ENCODE measurements at regions not wholly inside any gene's neighbourhood (a gene's known extent, or its start where the extent isn't known, plus 50 kb on each side); places are given as distances from the start of the nearest gene placed in this dataset.
A peak's percentile ranks its signal among the peaks of the same experiment; 100 is the strongest.
"Not testable (repeated sequence)": the region's sequence is repeated elsewhere in the genome, so short reads cannot be mapped to it uniquely, and the experiment has no call there.

- H3K27ac ChIP-seq: peak overlapping the region; percentile 33; the same call in 1 of the 2 replicates
- DNase-seq: peak; percentile 77
- no peak for TF ChIP-seq EZH2phosphoT487 (IDR thresholded peaks at IDR 0.05; ENCODE audit: insufficient read depth, low read depth)
- no peak for TF ChIP-seq EZH2 (IDR thresholded peaks at IDR 0.05; ENCODE audit: insufficient read depth, poor library complexity, severe bottlenecking)
- H3K9me2 ChIP-seq (ENCODE audit: insufficient read depth): no peaks in the 10 kb centered on the region
- no peaks in the 10 kb centered on the region for H3K36me3 ChIP-seq (ENCODE audit: low read depth)
- H3K9me3 ChIP-seq (ENCODE audit: low read depth): no peaks in the 10 kb centered on the region
- peaks cover 23% of the 10 kb centered on the region for H3K4me1 ChIP-seq (ENCODE audit: insufficient read depth)
- peaks cover 4% of the 10 kb centered on the region; the same call in 1 of the 2 replicates for H3F3A ChIP-seq (ENCODE audit: insufficient read depth)
- H4K20me1 ChIP-seq (ENCODE audit: insufficient read depth): no peaks in the 10 kb centered on the region
- H3K4me3 ChIP-seq: no peak overlapping the region
- no peak overlapping the region for H3K4me2 ChIP-seq (ENCODE audit: unreplicated experiment)
- WGBS, 2 experiments (ENCODE audit: low coverage in 1 of 2, low lambda C conversion rate in 2 of 2, missing lambda C conversion rate in 2 of 2): 0 to 4% methylated on average over 3 of the region's 3 CpGs
- H3K9ac ChIP-seq: no peak overlapping the region
- H3K27me3 ChIP-seq (replicated peaks; ENCODE audit: insufficient read depth): no peaks in the 10 kb centered on the region
- H2AFZ ChIP-seq: no peak overlapping the region
- H3K79me2 ChIP-seq (ENCODE audit: insufficient read depth): no peaks in the 10 kb centered on the region
- in situ Hi-C loops (cut with MboI): no loop called here
Measured at GRCh38 chrX:26922278-26922677, 540.9 kb downstream of the PPP4R3C start.

GRCh38 chrX:26918631-26919030, 544.5 kb downstream of the PPP4R3C start:
- no peak overlapping the region for H3K4me2 ChIP-seq (ENCODE audit: unreplicated experiment)
- H3K4me3 ChIP-seq: no peak overlapping the region
- peaks cover 4% of the 10 kb centered on the region; the same call in 1 of the 2 replicates for H3F3A ChIP-seq (ENCODE audit: insufficient read depth)
- no peaks in the 10 kb centered on the region for H3K27me3 ChIP-seq (replicated peaks; ENCODE audit: insufficient read depth)
- 55 to 75% methylated on average over 3 to 4 of the region's 4 CpGs for WGBS, 2 experiments (ENCODE audit: low coverage in 1 of 2, low lambda C conversion rate in 2 of 2, missing lambda C conversion rate in 2 of 2)
- no peaks in the 10 kb centered on the region for H3K9me3 ChIP-seq (ENCODE audit: low read depth)
- no peak overlapping the region for H3K9ac ChIP-seq
- H3K27ac ChIP-seq: no peak overlapping the region
- in situ Hi-C loops (cut with MboI): no loop called here
- no peaks in the 10 kb centered on the region for H4K20me1 ChIP-seq (ENCODE audit: insufficient read depth)
- no peaks in the 10 kb centered on the region for H3K79me2 ChIP-seq (ENCODE audit: insufficient read depth)
- H2AFZ ChIP-seq: no peak overlapping the region
- TF ChIP-seq EZH2phosphoT487 (IDR thresholded peaks at IDR 0.05; ENCODE audit: insufficient read depth, low read depth) (no peak), EZH2 (IDR thresholded peaks at IDR 0.05; ENCODE audit: insufficient read depth, poor library complexity, severe bottlenecking) (no peak)
- H3K9me2 ChIP-seq (ENCODE audit: insufficient read depth): no peaks in the 10 kb centered on the region
- DNase-seq: peak; percentile 42
- H3K36me3 ChIP-seq (ENCODE audit: low read depth): no peaks in the 10 kb centered on the region
- H3K4me1 ChIP-seq (ENCODE audit: insufficient read depth): peaks cover 38% of the 10 kb centered on the region

GRCh38 chrX:26916991-26917390, 546.1 kb downstream of the PPP4R3C start:
- Histone ChIP-seq H3K9ac (no peak overlapping the region), H3K36me3 (ENCODE audit: low read depth) (no peaks in the 10 kb centered on the region), H3K27me3 (replicated peaks; ENCODE audit: insufficient read depth) (no peaks in the 10 kb centered on the region), H3K4me1 (ENCODE audit: insufficient read depth) (peaks cover 27% of the 10 kb centered on the region), H2AFZ (no peak overlapping the region), H3K4me3 (no peak overlapping the region), H3K4me2 (ENCODE audit: unreplicated experiment) (no peak overlapping the region), H3K9me3 (ENCODE audit: low read depth) (no peaks in the 10 kb centered on the region), H3K27ac (no peak overlapping the region), H3F3A (ENCODE audit: insufficient read depth) (no peaks in the 10 kb centered on the region), H3K9me2 (ENCODE audit: insufficient read depth) (no peaks in the 10 kb centered on the region), H3K79me2 (ENCODE audit: insufficient read depth) (no peaks in the 10 kb centered on the region), H4K20me1 (ENCODE audit: insufficient read depth) (no peaks in the 10 kb centered on the region)
- 70 to 76% methylated on average over 5 of the region's 5 CpGs for WGBS, 2 experiments (ENCODE audit: low coverage in 1 of 2, low lambda C conversion rate in 2 of 2, missing lambda C conversion rate in 2 of 2)
- DNase-seq: no peak
- in situ Hi-C loops (cut with MboI): no loop called here
- TF ChIP-seq EZH2 (IDR thresholded peaks at IDR 0.05; ENCODE audit: insufficient read depth, poor library complexity, severe bottlenecking) (no peak), EZH2phosphoT487 (IDR thresholded peaks at IDR 0.05; ENCODE audit: insufficient read depth, low read depth) (no peak)

GRCh38 chrX:26915064-26915463, 548.1 kb downstream of the PPP4R3C start:
- Histone ChIP-seq H3K4me1 (ENCODE audit: insufficient read depth) (peaks cover 23% of the 10 kb centered on the region), H3K9me2 (ENCODE audit: insufficient read depth) (no peaks in the 10 kb centered on the region), H3K27me3 (replicated peaks; ENCODE audit: insufficient read depth) (no peaks in the 10 kb centered on the region), H4K20me1 (ENCODE audit: insufficient read depth) (no peaks in the 10 kb centered on the region), H3K9ac (no peak overlapping the region), H3K36me3 (ENCODE audit: low read depth) (no peaks in the 10 kb centered on the region), H3K27ac (no peak overlapping the region), H3F3A (ENCODE audit: insufficient read depth) (no peaks in the 10 kb centered on the region), H3K9me3 (ENCODE audit: low read depth) (no peaks in the 10 kb centered on the region), H2AFZ (no peak overlapping the region), H3K4me2 (ENCODE audit: unreplicated experiment) (no peak overlapping the region), H3K4me3 (no peak overlapping the region), H3K79me2 (ENCODE audit: insufficient read depth) (no peaks in the 10 kb centered on the region)
- in situ Hi-C loops (cut with MboI): no loop called here
- WGBS, 2 experiments (ENCODE audit: low coverage in 1 of 2, low lambda C conversion rate in 2 of 2, missing lambda C conversion rate in 2 of 2): 42 to 47% methylated on average over 2 of the region's 2 CpGs
- peak; percentile 35 for DNase-seq
- TF ChIP-seq EZH2phosphoT487 (IDR thresholded peaks at IDR 0.05; ENCODE audit: insufficient read depth, low read depth): no peak

GRCh38 chrX:26914232-26914631, 548.9 kb downstream of the PPP4R3C start:
- in situ Hi-C loops (cut with MboI): no loop called here
- peak; percentile 27 for DNase-seq

DNA sequence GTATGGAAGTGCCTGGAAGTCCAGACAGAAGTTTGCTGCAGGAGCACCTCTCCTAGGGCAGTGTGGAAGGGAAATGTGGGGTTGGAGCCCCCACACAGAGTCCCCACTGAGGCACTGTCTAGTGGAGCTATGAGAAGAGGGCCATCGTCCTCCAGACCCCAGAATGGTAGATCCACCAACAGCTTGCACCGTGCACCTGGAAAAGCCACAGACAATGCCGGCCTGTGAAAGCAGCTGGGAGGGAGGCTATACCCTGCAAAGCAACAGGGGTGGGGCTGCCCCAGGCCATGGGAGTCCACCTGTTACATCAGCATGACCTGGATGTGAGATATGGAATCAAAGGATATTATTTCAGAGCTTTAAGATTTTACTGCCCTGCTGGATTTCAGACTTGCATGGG, 551.4 kb downstream of the PPP4R3C start:
- H3K36me3 ChIP-seq (ENCODE audit: low read depth); H3K9me2 ChIP-seq (ENCODE audit: insufficient read depth); H3K27me3 ChIP-seq (replicated peaks; ENCODE audit: insufficient read depth); in situ Hi-C loops (cut with MboI); H3K9ac ChIP-seq; H4K20me1 ChIP-seq (ENCODE audit: insufficient read depth); H3K4me2 ChIP-seq (ENCODE audit: unreplicated experiment); H2AFZ ChIP-seq; H3K27ac ChIP-seq; H3K9me3 ChIP-seq (ENCODE audit: low read depth); H3F3A ChIP-seq (ENCODE audit: insufficient read depth); DNase-seq; H3K4me3 ChIP-seq; H3K79me2 ChIP-seq (ENCODE audit: insufficient read depth): not testable (repeated sequence)
- 89% methylated on average over 3 of the region's 3 CpGs; no CpG with 5 or more reads in 1 of the 2 experiments for WGBS, 2 experiments (ENCODE audit: low coverage in 1 of 2, low lambda C conversion rate in 2 of 2, missing lambda C conversion rate in 2 of 2)
- H3K4me1 ChIP-seq (ENCODE audit: insufficient read depth): peaks cover 23% of the 10 kb centered on the region

More at GRCh38 chrX:26914232-26914631, 548.9 kb downstream of the PPP4R3C start:
- Histone ChIP-seq H3K9me2 (ENCODE audit: insufficient read depth) (no peaks in the 10 kb centered on the region), H3K79me2 (ENCODE audit: insufficient read depth) (no peaks in the 10 kb centered on the region), H3K4me1 (ENCODE audit: insufficient read depth) (peaks cover 23% of the 10 kb centered on the region), H3K4me3 (no peak overlapping the region), H3K36me3 (ENCODE audit: low read depth) (no peaks in the 10 kb centered on the region), H2AFZ (no peak overlapping the region), H4K20me1 (ENCODE audit: insufficient read depth) (no peaks in the 10 kb centered on the region), H3K27ac (no peak overlapping the region), H3K4me2 (ENCODE audit: unreplicated experiment) (peak overlapping the region; percentile 31), H3K27me3 (replicated peaks; ENCODE audit: insufficient read depth) (no peaks in the 10 kb centered on the region), H3F3A (ENCODE audit: insufficient read depth) (no peaks in the 10 kb centered on the region), H3K9me3 (ENCODE audit: low read depth) (no peaks in the 10 kb centered on the region), H3K9ac (no peak overlapping the region)
- WGBS, 2 experiments (ENCODE audit: low coverage in 1 of 2, low lambda C conversion rate in 2 of 2, missing lambda C conversion rate in 2 of 2): 2 to 3% methylated on average over 2 of the region's 2 CpGs
- no peak for TF ChIP-seq EZH2 (IDR thresholded peaks at IDR 0.05; ENCODE audit: insufficient read depth, poor library complexity, severe bottlenecking)
- TF ChIP-seq EZH2phosphoT487 (IDR thresholded peaks at IDR 0.05; ENCODE audit: insufficient read depth, low read depth): no peak

Data from GM23248 (cell line).